HEK293T (cell line): ENCODE measurements at regions not wholly inside any gene's neighbourhood (a gene's known extent, or its start where the extent isn't known, plus 50 kb on each side); places are given as distances from the start of the nearest gene placed in this dataset.

Experiments
- ELF4 ChIP-seq: fragments of 450-650 bp; IDR thresholded peaks from 2 replicates; pipeline ENCODE4 v1.6.1; 2017; ENCODE audit warnings: antibody characterized with exemption
- FOXA1 ChIP-seq: fragments of 450-650 bp; IDR thresholded peaks from 2 replicates; pipeline ENCODE4 v1.6.1; 2016; ENCODE audit warnings: mild to moderate bottlenecking
- FOXK2 ChIP-seq: fragments of 450-650 bp; IDR thresholded peaks from 2 replicates; pipeline ENCODE4 v1.6.1; 2016; ENCODE audit warnings: mild to moderate bottlenecking
- FOXM1 ChIP-seq: fragments of 450-650 bp; IDR thresholded peaks from 2 replicates; pipeline ENCODE4 v1.6.1; 2017; ENCODE audit warnings: mild to moderate bottlenecking, borderline replicate concordance
- NFRKB ChIP-seq: fragments of 450-650 bp; IDR thresholded peaks from 2 replicates; pipeline ENCODE4 v1.6.1; 2016; ENCODE audit warnings: mild to moderate bottlenecking, moderate library complexity
- SP1 ChIP-seq: fragments of 450-650 bp; IDR thresholded peaks from 2 replicates; pipeline ENCODE4 v1.6.1; 2017
- TF ChIP-seq, protein P1 (sequence below): fragments of 450-650 bp; IDR thresholded peaks from 2 replicates; pipeline ENCODE4 v1.6.1; 2016

DNA sequence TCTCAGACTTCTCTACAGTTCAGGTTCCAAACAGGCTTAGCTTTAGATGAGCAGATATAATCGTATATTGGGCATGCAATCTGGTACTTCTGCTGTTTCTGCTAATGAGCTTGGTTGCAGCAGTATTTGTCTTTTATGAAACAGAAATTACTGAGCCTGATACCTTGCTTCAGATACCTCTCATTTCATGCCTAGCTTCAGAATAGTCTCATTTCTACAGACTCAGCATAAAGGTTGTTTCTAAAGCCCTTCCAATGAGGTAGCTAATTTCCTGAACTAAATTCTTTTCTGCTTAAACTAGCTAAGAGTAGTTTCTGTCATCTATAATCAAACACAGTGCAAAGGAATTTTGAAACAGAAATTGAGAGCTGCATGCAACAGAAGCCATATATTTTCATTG is 275.0 kb upstream of the KITLG start:
- no peak for TF ChIP-seq SP1
- TF ChIP-seq, protein P1, sequence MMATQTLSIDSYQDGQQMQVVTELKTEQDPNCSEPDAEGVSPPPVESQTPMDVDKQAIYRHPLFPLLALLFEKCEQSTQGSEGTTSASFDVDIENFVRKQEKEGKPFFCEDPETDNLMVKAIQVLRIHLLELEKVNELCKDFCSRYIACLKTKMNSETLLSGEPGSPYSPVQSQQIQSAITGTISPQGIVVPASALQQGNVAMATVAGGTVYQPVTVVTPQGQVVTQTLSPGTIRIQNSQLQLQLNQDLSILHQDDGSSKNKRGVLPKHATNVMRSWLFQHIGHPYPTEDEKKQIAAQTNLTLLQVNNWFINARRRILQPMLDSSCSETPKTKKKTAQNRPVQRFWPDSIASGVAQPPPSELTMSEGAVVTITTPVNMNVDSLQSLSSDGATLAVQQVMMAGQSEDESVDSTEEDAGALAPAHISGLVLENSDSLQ: no peak
- TF ChIP-seq FOXM1: no peak
- TF ChIP-seq FOXK2: no peak
- no peak for TF ChIP-seq NFRKB
- TF ChIP-seq FOXA1: no peak
- no peak for TF ChIP-seq ELF4
